KMS-11 (cell line): ENCODE measurements at regions not wholly inside any gene's neighbourhood (a gene's known extent, or its start where the extent isn't known, plus 50 kb on each side); places are given as distances from the start of the nearest gene placed in this dataset.

Source experiments
- H2AFZ ChIP-seq: fragments of 200-600 bp; sonication (generic); 2 replicates; pipeline ENCODE4 v1.6.1; 2016; ENCODE audit warnings: antibody characterized with exemption, mixed run types, low read depth
- H3K27ac ChIP-seq: fragments of 200-600 bp; sonication (generic); 2 replicates; pipeline ENCODE4 v1.6.1; 2016; ENCODE audit warnings: mild to moderate bottlenecking, mixed run types
- H3K27me3 ChIP-seq: fragments of 200-600 bp; sonication (generic); 2 replicates; pipeline ENCODE4 v1.6.1; 2017; ENCODE audit warnings: mild to moderate bottlenecking, low read depth, mixed run types, moderate library complexity; ENCODE audit not compliant: insufficient read depth
- H3K36me3 ChIP-seq: fragments of 200-600 bp; sonication (generic); 2 replicates; pipeline ENCODE4 v1.6.1; 2017; ENCODE audit warnings: mild to moderate bottlenecking, mixed run types; ENCODE audit not compliant: insufficient read depth
- H3K4me1 ChIP-seq: fragments of 200-600 bp; sonication (generic); 2 replicates; pipeline ENCODE4 v1.6.1; 2016; ENCODE audit warnings: mild to moderate bottlenecking, low read depth, mixed run types; ENCODE audit not compliant: poor library complexity, severe bottlenecking
- H3K4me2 ChIP-seq: fragments of 200-600 bp; sonication (generic); 2 replicates; pipeline ENCODE4 v1.7.0; 2016; ENCODE audit warnings: mild to moderate bottlenecking, mixed run types
- H3K4me3 ChIP-seq: fragments of 200-600 bp; sonication (generic); IDR thresholded peaks from 2 replicates; pipeline ENCODE4 v1.6.1; 2017; ENCODE audit warnings: low read depth, low read length, mixed read lengths; ENCODE audit not compliant: insufficient read depth
- H3K79me2 ChIP-seq: fragments of 200-600 bp; sonication (generic); 2 replicates; pipeline ENCODE4 v1.6.1; 2016; ENCODE audit warnings: low read depth, mixed run types; ENCODE audit not compliant: insufficient read depth
- H3K9ac ChIP-seq: fragments of 200-600 bp; sonication (generic); 2 replicates; pipeline ENCODE4 v1.6.1; 2016; ENCODE audit warnings: mild to moderate bottlenecking, mixed run types
- H4K20me1 ChIP-seq: fragments of 200-600 bp; sonication (generic); 2 replicates; pipeline ENCODE4 v1.6.1; 2016; ENCODE audit warnings: mild to moderate bottlenecking, mixed run types; ENCODE audit not compliant: insufficient read depth
- CTCF ChIP-seq: fragments of 200-600 bp; sonication (generic); conservative IDR thresholded peaks from 2 replicates; pipeline ENCODE4 v1.6.1; 2017; ENCODE audit warnings: low read depth, mild to moderate bottlenecking, antibody characterized with exemption, low read length, moderate library complexity, mixed read lengths

- Histone ChIP-seq H2AFZ (no peak overlapping the region), H3K27me3 (no peaks in the 10 kb centered on the region), H3K9ac (no peak overlapping the region), H3K27ac (no peak overlapping the region), H3K79me2 (no peaks in the 10 kb centered on the region), H3K36me3 (no peaks in the 10 kb centered on the region), H3K4me2 (no peak overlapping the region), H3K4me3 (no peak overlapping the region), H4K20me1 (no peaks in the 10 kb centered on the region), H3K4me1 (no peaks in the 10 kb centered on the region)
- TF ChIP-seq CTCF: no peak
Measured at GRCh38 chr3:94615275-94616065, 552.6 kb downstream of the NSUN3 start.

GRCh38 chr3:94616833-94617232 is 554.0 kb downstream of the NSUN3 start:
- TF ChIP-seq CTCF: no peak

GRCh38 chr3:94617312-94617711 is 554.5 kb downstream of the NSUN3 start:
- H3K4me3 ChIP-seq: no peak overlapping the region
- H4K20me1 ChIP-seq: no peaks in the 10 kb centered on the region
- no peak overlapping the region for H3K9ac ChIP-seq
- H3K79me2 ChIP-seq: no peaks in the 10 kb centered on the region
- H3K4me2 ChIP-seq: no peak overlapping the region
- no peaks in the 10 kb centered on the region for H3K27me3 ChIP-seq
- no peak overlapping the region for H2AFZ ChIP-seq
- H3K36me3 ChIP-seq: no peaks in the 10 kb centered on the region
- no peaks in the 10 kb centered on the region for H3K4me1 ChIP-seq
- TF ChIP-seq CTCF: no peak
- no peak overlapping the region for H3K27ac ChIP-seq

More at GRCh38 chr3:94616833-94617232, 554.0 kb downstream of the NSUN3 start:
- no peak overlapping the region for H3K4me2 ChIP-seq
- no peaks in the 10 kb centered on the region for H3K4me1 ChIP-seq
- no peak overlapping the region for H2AFZ ChIP-seq
- no peak overlapping the region for H3K27ac ChIP-seq
- no peaks in the 10 kb centered on the region for H4K20me1 ChIP-seq
- no peaks in the 10 kb centered on the region for H3K36me3 ChIP-seq
- H3K27me3 ChIP-seq: no peaks in the 10 kb centered on the region
- H3K4me3 ChIP-seq: no peak overlapping the region
- no peak overlapping the region for H3K9ac ChIP-seq
- no peaks in the 10 kb centered on the region for H3K79me2 ChIP-seq

GRCh38 chr3:94619643-94620042 is 556.8 kb downstream of the NSUN3 start:
- H3K9ac ChIP-seq: no peak overlapping the region
- no peak overlapping the region for H3K4me2 ChIP-seq
- H3K27me3 ChIP-seq: no peaks in the 10 kb centered on the region
- H4K20me1 ChIP-seq: no peaks in the 10 kb centered on the region
- H3K79me2 ChIP-seq: no peaks in the 10 kb centered on the region
- H3K36me3 ChIP-seq: no peaks in the 10 kb centered on the region
- H3K4me3 ChIP-seq: no peak overlapping the region
- no peak overlapping the region for H3K27ac ChIP-seq
- TF ChIP-seq CTCF: no peak
- H3K4me1 ChIP-seq: no peaks in the 10 kb centered on the region
- H2AFZ ChIP-seq: no peak overlapping the region
